WTC11 (cell line): ENCODE measurements at regions not wholly inside any gene's neighbourhood (a gene's known extent, or its start where the extent isn't known, plus 50 kb on each side); places are given as distances from the start of the nearest gene placed in this dataset.

Source experiments
- ATAC-seq: fragments of 200-7000 bp; cut with Tn5 transposase; 2 replicates; pipeline ENCODE4 v1.10.0; 2021; ENCODE audit warnings: mild to moderate bottlenecking, moderate library complexity
- CTCF ChIA-PET: fragments of 300-600 bp; sonication (Branson Sonifier 250); formaldehyde crosslinking; loops from one replicate; lab custom pipeline; 2021; ENCODE audit warnings: antibody characterized with exemption; lab: Charles Lee
- POLR2A ChIA-PET: fragments of 350-600 bp; sonication (Branson Sonifier 250); formaldehyde crosslinking; loops from one replicate; lab custom pipeline; 2021; ENCODE audit warnings: antibody characterized with exemption; lab: Charles Lee
- DNase-seq: peaks from one replicate; pipeline ENCODE4 v3.0.0; 2021; ENCODE audit warnings: low spot score
- H3K27ac Mint-ChIP-seq: 2 replicates; pipeline ENCODE4 v1.8.0; 2021; ENCODE audit warnings: mixed read lengths
- H3K27me3 Mint-ChIP-seq: 2 replicates; pipeline ENCODE4 v1.8.0; 2021; ENCODE audit warnings: low read depth, mild to moderate bottlenecking, moderate library complexity, mixed read lengths
- H3K36me3 Mint-ChIP-seq: 2 replicates; pipeline ENCODE4 v1.8.0; 2021; ENCODE audit warnings: mixed read lengths
- H3K4me1 Mint-ChIP-seq: 2 replicates; pipeline ENCODE4 v1.8.0; 2022; ENCODE audit warnings: mixed read lengths
- H3K4me3 Mint-ChIP-seq: 2 replicates; pipeline ENCODE4 v1.8.0; 2021; ENCODE audit warnings: mild to moderate bottlenecking, moderate library complexity, mixed read lengths
- H3K9me3 Mint-ChIP-seq: 2 replicates; pipeline ENCODE4 v1.8.0; 2021; ENCODE audit warnings: mixed read lengths
- AR ChIP-seq: fragments of 250-450 bp; sonication (Bioruptor Pico); IDR thresholded peaks from 2 replicates; pipeline ENCODE4 v1.9.0; 2021; ENCODE audit warnings: mild to moderate bottlenecking
- ATF1 ChIP-seq: sonication (generic); formaldehyde crosslinking; IDR thresholded peaks from 2 replicates; pipeline ENCODE4 v1.8.1; 2023; ENCODE audit warnings: mild to moderate bottlenecking, moderate library complexity, missing genetic modification reagents
- ATF3 ChIP-seq: sonication (generic); formaldehyde crosslinking; conservative IDR thresholded peaks from 2 replicates; pipeline ENCODE4 v1.8.1; 2022; ENCODE audit warnings: mild to moderate bottlenecking, missing genetic modification reagents
- CREB1 ChIP-seq: sonication (generic); formaldehyde crosslinking; IDR thresholded peaks from 2 replicates; pipeline ENCODE4 v1.8.0; 2023; ENCODE audit warnings: mild to moderate bottlenecking, missing genetic modification reagents
- CTCF ChIP-seq: fragments of 200-600 bp; IDR thresholded peaks from 2 replicates; pipeline ENCODE4 v1.8.0; 2022; ENCODE audit warnings: antibody characterized with exemption
- ELF4 ChIP-seq: sonication (generic); formaldehyde crosslinking; IDR thresholded peaks from 2 replicates; pipeline ENCODE4 v1.8.1; 2022; ENCODE audit warnings: low read depth, mild to moderate bottlenecking, moderate library complexity, missing genetic modification reagents
- ERG ChIP-seq: fragments of 250-450 bp; sonication (Bioruptor Pico); IDR thresholded peaks from 2 replicates; pipeline ENCODE4 v1.8.0; 2021; ENCODE audit warnings: mild to moderate bottlenecking
- ESRRA ChIP-seq: sonication (generic); formaldehyde crosslinking; IDR thresholded peaks from 2 replicates; pipeline ENCODE4 v1.8.1; 2022; ENCODE audit warnings: mild to moderate bottlenecking, missing genetic modification reagents, borderline replicate concordance
- ETV6 ChIP-seq: sonication (generic); formaldehyde crosslinking; IDR thresholded peaks from 2 replicates; pipeline ENCODE4 v1.8.1; 2022; ENCODE audit warnings: mild to moderate bottlenecking, missing genetic modification reagents
- FOXK1 ChIP-seq: sonication (generic); formaldehyde crosslinking; IDR thresholded peaks from 2 replicates; pipeline ENCODE4 v1.8.0; 2022; ENCODE audit warnings: mild to moderate bottlenecking, moderate library complexity, missing genetic modification reagents
- HMGA2 ChIP-seq: fragments of 250-450 bp; sonication (Bioruptor Pico); IDR thresholded peaks from 2 replicates; pipeline ENCODE4 v1.4.0; 2021; ENCODE audit warnings: mild to moderate bottlenecking, moderate library complexity
- IRF2 ChIP-seq: sonication (generic); formaldehyde crosslinking; IDR thresholded peaks from 2 replicates; pipeline ENCODE4 v1.8.0; 2022; ENCODE audit warnings: low read depth, missing genetic modification reagents, borderline replicate concordance
- JAZF1 ChIP-seq: fragments of 250-450 bp; sonication (Bioruptor Pico); IDR thresholded peaks from 2 replicates; pipeline ENCODE4 v1.9.0; 2021; ENCODE audit warnings: moderate library complexity, mild to moderate bottlenecking, inconsistent platforms
- JUN ChIP-seq: sonication (generic); formaldehyde crosslinking; IDR thresholded peaks from 2 replicates; pipeline ENCODE4 v1.8.0; 2023; ENCODE audit warnings: mild to moderate bottlenecking, missing genetic modification reagents
- MAX ChIP-seq: sonication (generic); formaldehyde crosslinking; IDR thresholded peaks from 2 replicates; pipeline ENCODE4 v1.8.0; 2022; ENCODE audit warnings: mild to moderate bottlenecking, missing genetic modification reagents
- MLX ChIP-seq: sonication (generic); formaldehyde crosslinking; IDR thresholded peaks from 2 replicates; pipeline ENCODE4 v1.8.1; 2023; ENCODE audit warnings: mild to moderate bottlenecking, missing genetic modification reagents, moderate library complexity
- NFATC4 ChIP-seq: fragments of 250-450 bp; sonication (Bioruptor Pico); IDR thresholded peaks from 2 replicates; pipeline ENCODE4 v1.9.0; 2021; ENCODE audit warnings: mild to moderate bottlenecking
- NFE2L1 ChIP-seq: sonication (generic); formaldehyde crosslinking; IDR thresholded peaks from 2 replicates; pipeline ENCODE4 v1.8.1; 2023; ENCODE audit warnings: missing genetic modification reagents
- OVOL2 ChIP-seq: fragments of 250-450 bp; sonication (Bioruptor Pico); IDR thresholded peaks from 2 replicates; pipeline ENCODE4 v1.9.0; 2021; ENCODE audit warnings: mild to moderate bottlenecking, borderline replicate concordance
- RORB ChIP-seq: fragments of 250-450 bp; sonication (Bioruptor Pico); IDR thresholded peaks from 2 replicates; pipeline ENCODE4 v1.9.0; 2021; ENCODE audit warnings: mild to moderate bottlenecking
- SMAD3 ChIP-seq: sonication (generic); formaldehyde crosslinking; IDR thresholded peaks from 2 replicates; pipeline ENCODE4 v1.8.0; 2022; ENCODE audit warnings: missing genetic modification reagents, mild to moderate bottlenecking, borderline replicate concordance
- SOX15 ChIP-seq: fragments of 250-450 bp; sonication (Bioruptor Pico); IDR thresholded peaks from 2 replicates; pipeline ENCODE4 v1.9.0; 2021; ENCODE audit warnings: mild to moderate bottlenecking
- SP1 ChIP-seq: sonication (generic); formaldehyde crosslinking; conservative IDR thresholded peaks from 2 replicates; pipeline ENCODE4 v1.8.1; 2022; ENCODE audit warnings: missing genetic modification reagents
- TCF7 ChIP-seq: sonication (generic); formaldehyde crosslinking; IDR thresholded peaks from 2 replicates; pipeline ENCODE4 v1.8.0; 2022; ENCODE audit warnings: mild to moderate bottlenecking, low read depth, missing genetic modification reagents, moderate library complexity
- ZBTB21 ChIP-seq: sonication (generic); formaldehyde crosslinking; IDR thresholded peaks from 2 replicates; pipeline ENCODE4 v1.8.1; 2023; ENCODE audit warnings: mild to moderate bottlenecking, missing genetic modification reagents, borderline replicate concordance
- ZBTB43 ChIP-seq: sonication (generic); formaldehyde crosslinking; IDR thresholded peaks from 2 replicates; pipeline ENCODE4 v1.8.1; 2023; ENCODE audit warnings: mild to moderate bottlenecking, missing genetic modification reagents
- ZNF232 ChIP-seq: sonication (generic); formaldehyde crosslinking; IDR thresholded peaks from 2 replicates; pipeline ENCODE4 v1.8.0; 2022; ENCODE audit warnings: mild to moderate bottlenecking, missing genetic modification reagents
- ZSCAN18 ChIP-seq: fragments of 250-450 bp; sonication (Bioruptor Pico); IDR thresholded peaks from 2 replicates; pipeline ENCODE4 v2.1.2; 2022; ENCODE audit warnings: mild to moderate bottlenecking, moderate library complexity

GRCh38 chr9:73869264-73869663 lies 627.9 kb upstream of the RORB start (continued):
- no peak for TF ChIP-seq AR (CRISPR knock-in tag)
- TF ChIP-seq JUN: no peak
- TF ChIP-seq NFE2L1 (CRISPR knock-in tag): no peak
- no peak for TF ChIP-seq TCF7 (CRISPR knock-in tag)
- TF ChIP-seq ZSCAN18: no peak
- no peak for TF ChIP-seq OVOL2

- H3K36me3 Mint-ChIP-seq: no peaks in the 10 kb centered on the region
- ChIA-PET CTCF (no interaction called here), POLR2A (no interaction called here)
- H3K4me3 Mint-ChIP-seq: no peak overlapping the region
- no peaks in the 10 kb centered on the region for H3K27me3 Mint-ChIP-seq
- no peak for DNase-seq
- TF ChIP-seq ZNF232 (CRISPR knock-in tag) (no peak), JAZF1 (CRISPR knock-in tag) (no peak), ZBTB43 (CRISPR knock-in tag) (no peak), SOX15 (CRISPR knock-in tag) (no peak), ETV6 (CRISPR knock-in tag) (no peak), CREB1 (CRISPR knock-in tag) (no peak), ESRRA (CRISPR knock-in tag) (no peak), HMGA2 (CRISPR knock-in tag) (no peak), ELF4 (CRISPR knock-in tag) (no peak), NFATC4 (CRISPR knock-in tag) (no peak), RORB (no peak), FOXK1 (CRISPR knock-in tag) (no peak), SP1 (no peak)
- H3K27ac Mint-ChIP-seq: no peak overlapping the region; the same call in 1 of the 2 replicates
- no peak; the same call in 1 of the 2 replicates for ATAC-seq
- H3K9me3 Mint-ChIP-seq: no peaks in the 10 kb centered on the region
- peaks cover 2% of the 10 kb centered on the region; the same call in 1 of the 2 replicates for H3K4me1 Mint-ChIP-seq
These were observed 625.5 kb upstream of the RORB start for GRCh38 chr9:73871636-73872035.

GRCh38 chr9:73872701-73873100 lies 624.4 kb upstream of the RORB start:
- no peaks in the 10 kb centered on the region for H3K36me3 Mint-ChIP-seq
- H3K27ac Mint-ChIP-seq: no peak overlapping the region
- H3K27me3 Mint-ChIP-seq: no peaks in the 10 kb centered on the region
- ChIA-PET CTCF (no interaction called here), POLR2A (no interaction called here)
- peaks cover 2% of the 10 kb centered on the region; the same call in 1 of the 2 replicates for H3K4me1 Mint-ChIP-seq
- ATAC-seq (no peak), DNase-seq (no peak)
- H3K4me3 Mint-ChIP-seq: no peak overlapping the region
- no peaks in the 10 kb centered on the region for H3K9me3 Mint-ChIP-seq
- no peak for TF ChIP-seq SMAD3
- no peak for TF ChIP-seq CTCF
- no peak for TF ChIP-seq ATF1 (CRISPR knock-in tag)
- no peak for TF ChIP-seq ERG (CRISPR knock-in tag)
- TF ChIP-seq OVOL2: no peak
- TF ChIP-seq MLX (CRISPR knock-in tag): no peak
- no peak for TF ChIP-seq MAX (CRISPR knock-in tag)
- no peak for TF ChIP-seq ATF3 (CRISPR knock-in tag)
- TF ChIP-seq ZBTB21 (CRISPR knock-in tag): no peak
- TF ChIP-seq ELF4 (CRISPR knock-in tag): no peak
- no peak for TF ChIP-seq IRF2 (CRISPR knock-in tag)
- TF ChIP-seq NFE2L1 (CRISPR knock-in tag): no peak
